GM12873 (cell line): ENCODE measurements at regions not wholly inside any gene's neighbourhood (a gene's known extent, or its start where the extent isn't known, plus 50 kb on each side); places are given as distances from the start of the nearest gene placed in this dataset.

ENCODE experiments used
- CTCF ChIP-seq: IDR thresholded peaks from 2 replicates; pipeline ENCODE4 v1.5.1; 2012; ENCODE audit warnings: low read depth, mild to moderate bottlenecking, moderate library complexity, low read length, control low read depth; ENCODE audit not compliant: insufficient read depth; ENCODE audit errors: missing control alignments

GRCh38 chr7:88358881-88359280 lies 52.2 kb upstream of the STEAP4 start:
- TF ChIP-seq CTCF: no peak

GRCh38 chr7:88358526-88358838 lies 51.8 kb upstream of the STEAP4 start:
- no peak for TF ChIP-seq CTCF

GRCh38 chr7:88357781-88358525 lies 51.3 kb upstream of the STEAP4 start:
- TF ChIP-seq CTCF: peak; percentile 51

- TF ChIP-seq CTCF: peak; percentile 16
Observed at GRCh38 chr7:88357294-88357693, 50.6 kb upstream of the STEAP4 start.
